RWPE2 (cell line): ENCODE measurements at regions not wholly inside any gene's neighbourhood (a gene's known extent, or its start where the extent isn't known, plus 50 kb on each side); places are given as distances from the start of the nearest gene placed in this dataset.

Experiments used
- ATAC-seq: fragments of 200-7000 bp; cut with Tn5 transposase; 3 replicates; pipeline ENCODE4 v1.9.1; 2021; ENCODE audit warnings: low read depth
- DNase-seq: peaks from one replicate; pipeline ENCODE4 v3.0.0-alpha.2; 2020; ENCODE audit warnings: low spot score
- H3K27ac ChIP-seq: fragments of 450-650 bp; 2 replicates; pipeline ENCODE4 v1.5.1; 2017; ENCODE audit warnings: mild to moderate bottlenecking; ENCODE audit not compliant: poor library complexity, severe bottlenecking
- H3K27me3 ChIP-seq: fragments of 250-450 bp; sonication (Bioruptor Pico); 2 replicates; pipeline ENCODE4 v1.5.1; 2021; ENCODE audit warnings: mild to moderate bottlenecking, moderate library complexity; ENCODE audit not compliant: insufficient read depth, poor library complexity, severe bottlenecking
- H3K36me3 ChIP-seq: fragments of 250-450 bp; sonication (Bioruptor Pico); 2 replicates; pipeline ENCODE4 v1.5.1; 2020; ENCODE audit warnings: low read depth, mild to moderate bottlenecking, moderate library complexity
- H3K4me1 ChIP-seq: fragments of 250-450 bp; sonication (Bioruptor Pico); 2 replicates; pipeline ENCODE4 v1.5.1; 2021; ENCODE audit warnings: mild to moderate bottlenecking, moderate library complexity; ENCODE audit not compliant: insufficient read depth, poor library complexity, severe bottlenecking
- H3K4me3 ChIP-seq: fragments of 250-450 bp; sonication (Bioruptor Pico); 2 replicates; pipeline ENCODE4 v1.5.1; 2021; ENCODE audit warnings: mild to moderate bottlenecking, moderate library complexity; ENCODE audit not compliant: severe bottlenecking
- H3K9me3 ChIP-seq: fragments of 250-450 bp; sonication (Bioruptor Pico); 2 replicates; pipeline ENCODE4 v1.5.1; 2021; ENCODE audit warnings: mild to moderate bottlenecking, moderate library complexity; ENCODE audit not compliant: severe bottlenecking
- TF ChIP-seq, protein P1 (sequence below): fragments of 450-650 bp; IDR thresholded peaks from one replicate; pipeline ENCODE4 v1.5.1; 2017; ENCODE audit warnings: mild to moderate bottlenecking, moderate library complexity; ENCODE audit not compliant: poor library complexity, severe bottlenecking

DNA sequence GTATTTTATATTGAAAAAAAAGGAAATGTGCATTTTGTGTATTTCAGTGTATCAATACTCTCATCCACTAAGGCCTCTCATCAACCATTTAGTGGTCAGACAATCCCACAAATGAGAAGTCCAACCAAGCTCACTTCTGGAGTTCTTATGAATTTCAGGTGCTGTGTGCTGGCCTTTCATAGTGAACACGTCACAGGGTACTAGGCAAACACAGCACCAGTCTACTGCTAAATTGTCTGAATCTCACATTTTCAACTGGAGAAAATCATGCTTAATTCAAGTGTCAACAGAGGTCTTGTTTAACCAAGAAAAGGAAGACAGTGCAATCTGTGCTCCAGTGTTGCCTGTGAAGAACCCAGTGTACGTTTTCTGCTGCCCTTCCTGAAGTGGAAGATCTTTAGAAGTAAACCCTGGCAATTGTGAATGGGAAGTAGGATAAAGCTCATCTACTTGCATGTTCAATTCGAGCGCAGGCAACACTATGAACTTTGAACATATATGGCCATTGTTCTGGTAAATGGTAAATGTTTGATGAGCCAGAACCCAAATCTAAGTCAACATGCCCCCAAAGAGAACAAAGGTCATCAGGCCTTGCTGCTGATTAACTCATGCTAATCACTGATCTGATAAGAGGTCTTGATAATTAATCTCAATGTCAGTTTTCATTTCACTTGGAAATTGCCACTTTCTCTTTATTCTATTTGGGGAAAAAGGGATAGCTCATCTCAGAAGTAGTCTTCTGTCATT, 439.2 kb upstream of the SOX9 start:
- Histone ChIP-seq H3K9me3 (no peaks in the 10 kb centered on the region), H3K27me3 (no peaks in the 10 kb centered on the region), H3K36me3 (no peaks in the 10 kb centered on the region), H3K27ac (no peak overlapping the region), H3K4me1 (no peaks in the 10 kb centered on the region), H3K4me3 (no peak overlapping the region)
- no peak for ATAC-seq
- TF ChIP-seq, protein P1, sequence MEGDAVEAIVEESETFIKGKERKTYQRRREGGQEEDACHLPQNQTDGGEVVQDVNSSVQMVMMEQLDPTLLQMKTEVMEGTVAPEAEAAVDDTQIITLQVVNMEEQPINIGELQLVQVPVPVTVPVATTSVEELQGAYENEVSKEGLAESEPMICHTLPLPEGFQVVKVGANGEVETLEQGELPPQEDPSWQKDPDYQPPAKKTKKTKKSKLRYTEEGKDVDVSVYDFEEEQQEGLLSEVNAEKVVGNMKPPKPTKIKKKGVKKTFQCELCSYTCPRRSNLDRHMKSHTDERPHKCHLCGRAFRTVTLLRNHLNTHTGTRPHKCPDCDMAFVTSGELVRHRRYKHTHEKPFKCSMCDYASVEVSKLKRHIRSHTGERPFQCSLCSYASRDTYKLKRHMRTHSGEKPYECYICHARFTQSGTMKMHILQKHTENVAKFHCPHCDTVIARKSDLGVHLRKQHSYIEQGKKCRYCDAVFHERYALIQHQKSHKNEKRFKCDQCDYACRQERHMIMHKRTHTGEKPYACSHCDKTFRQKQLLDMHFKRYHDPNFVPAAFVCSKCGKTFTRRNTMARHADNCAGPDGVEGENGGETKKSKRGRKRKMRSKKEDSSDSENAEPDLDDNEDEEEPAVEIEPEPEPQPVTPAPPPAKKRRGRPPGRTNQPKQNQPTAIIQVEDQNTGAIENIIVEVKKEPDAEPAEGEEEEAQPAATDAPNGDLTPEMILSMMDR = no peak
- no peak for DNase-seq

DNA sequence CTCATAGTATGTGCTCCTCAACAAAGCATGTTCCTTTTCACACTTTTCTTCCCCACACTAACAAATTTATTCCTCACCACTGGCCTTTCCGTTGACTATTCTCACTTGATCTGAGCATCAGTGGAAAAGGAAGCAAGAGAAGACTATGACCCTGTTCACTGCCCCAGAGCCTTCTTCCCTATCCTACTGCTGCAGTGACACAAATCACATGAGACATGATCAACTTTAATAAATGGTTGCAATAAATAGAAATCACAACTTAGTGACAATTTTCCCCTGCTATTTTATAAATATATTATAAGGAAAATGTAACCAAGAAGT, 438.7 kb upstream of the SOX9 start:
- Histone ChIP-seq H3K27me3 (no peaks in the 10 kb centered on the region), H3K4me3 (no peak overlapping the region), H3K9me3 (no peaks in the 10 kb centered on the region), H3K27ac (no peak overlapping the region), H3K4me1 (no peaks in the 10 kb centered on the region), H3K36me3 (no peaks in the 10 kb centered on the region)
- no peak for ATAC-seq
- no peak for DNase-seq
- TF ChIP-seq, protein P1 = no peak

DNA sequence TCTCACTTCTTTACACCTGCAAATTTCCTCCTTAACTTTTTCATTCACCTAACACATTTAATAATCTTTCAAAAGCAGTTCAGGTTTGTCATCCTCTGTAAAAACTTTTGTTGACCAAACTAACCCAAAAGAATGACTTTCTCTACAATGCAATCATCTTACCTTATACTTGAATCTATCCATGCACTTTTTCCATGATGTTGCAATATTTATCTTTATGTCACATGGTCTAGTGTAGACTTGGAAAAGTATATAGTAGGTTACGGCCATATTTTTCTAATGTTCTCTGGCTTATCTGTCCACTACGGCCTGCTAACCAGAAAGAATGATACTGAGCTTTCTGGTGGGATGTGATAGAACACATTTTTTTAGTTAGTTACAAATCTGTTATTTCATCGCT, 431.0 kb upstream of the SOX9 start:
- Histone ChIP-seq H3K27me3 (no peaks in the 10 kb centered on the region), H3K4me1 (no peaks in the 10 kb centered on the region), H3K9me3 (no peaks in the 10 kb centered on the region), H3K4me3 (no peak overlapping the region), H3K27ac (no peak overlapping the region), H3K36me3 (no peaks in the 10 kb centered on the region)
- DNase-seq (no peak), ATAC-seq (no peak)
- TF ChIP-seq, protein P1 = no peak

DNA sequence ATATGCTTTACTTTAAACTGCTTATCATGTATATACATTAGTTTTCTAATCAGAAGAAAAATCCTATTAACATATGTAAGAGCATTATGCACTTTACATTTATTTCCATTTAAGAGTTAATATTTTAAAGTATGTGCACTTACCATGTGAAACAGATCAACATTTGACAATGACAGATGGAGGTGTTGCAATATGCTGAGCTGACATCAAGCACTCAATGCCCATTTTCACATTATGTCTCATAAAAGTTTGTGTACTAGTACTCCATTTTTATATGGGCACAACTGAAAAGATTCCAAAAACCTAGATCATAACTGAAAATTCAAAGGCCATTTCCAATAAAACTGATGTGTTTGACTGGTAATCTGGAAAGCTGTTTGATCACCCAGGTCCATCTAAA, 420.9 kb upstream of the SOX9 start:
- no peaks in the 10 kb centered on the region for H3K36me3 ChIP-seq
- no peak for ATAC-seq

DNA sequence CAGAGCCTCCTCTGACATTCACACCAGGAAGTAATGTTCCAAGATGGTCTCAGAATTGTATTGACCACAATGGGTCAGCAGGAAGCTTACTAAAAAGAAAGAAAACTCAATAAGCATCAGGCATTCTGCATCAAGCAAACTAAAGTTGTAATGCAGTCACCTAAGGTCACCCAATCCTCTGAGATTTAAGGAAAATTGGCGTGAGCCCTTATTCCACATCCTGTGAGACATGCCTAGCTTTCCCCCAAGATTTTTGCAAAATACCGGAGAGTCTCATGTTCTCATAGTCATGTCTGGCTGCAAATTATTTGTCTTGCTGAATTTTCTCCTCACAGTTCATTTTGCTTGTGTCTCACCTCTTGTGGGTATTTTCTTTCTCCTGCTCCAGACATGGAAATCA, 417.1 kb upstream of the SOX9 start:
- no peaks in the 10 kb centered on the region for H3K9me3 ChIP-seq

More for the DNA sequence above, 420.9 kb upstream of the SOX9 start:
- Histone ChIP-seq H3K4me3 (no peak overlapping the region), H3K27ac (no peak overlapping the region), H3K4me1 (no peaks in the 10 kb centered on the region), H3K27me3 (no peaks in the 10 kb centered on the region), H3K9me3 (no peaks in the 10 kb centered on the region)
- TF ChIP-seq, protein P1 = no peak
- no peak for DNase-seq

More for the DNA sequence above, 417.1 kb upstream of the SOX9 start:
- no peaks in the 10 kb centered on the region for H3K36me3 ChIP-seq
- no peaks in the 10 kb centered on the region for H3K27me3 ChIP-seq
- DNase-seq (no peak), ATAC-seq (no peak)
- H3K4me1 ChIP-seq = no peaks in the 10 kb centered on the region
- H3K27ac ChIP-seq = no peak overlapping the region
- TF ChIP-seq, protein P1 = no peak
- H3K4me3 ChIP-seq = no peak overlapping the region
